ENCODE measurements at regions not wholly inside any gene's neighbourhood (a gene's known extent, or its start where the extent isn't known, plus 50 kb on each side); places are given as distances from the start of the nearest gene placed in this dataset.

- TF ChIP-seq, protein P1, sequence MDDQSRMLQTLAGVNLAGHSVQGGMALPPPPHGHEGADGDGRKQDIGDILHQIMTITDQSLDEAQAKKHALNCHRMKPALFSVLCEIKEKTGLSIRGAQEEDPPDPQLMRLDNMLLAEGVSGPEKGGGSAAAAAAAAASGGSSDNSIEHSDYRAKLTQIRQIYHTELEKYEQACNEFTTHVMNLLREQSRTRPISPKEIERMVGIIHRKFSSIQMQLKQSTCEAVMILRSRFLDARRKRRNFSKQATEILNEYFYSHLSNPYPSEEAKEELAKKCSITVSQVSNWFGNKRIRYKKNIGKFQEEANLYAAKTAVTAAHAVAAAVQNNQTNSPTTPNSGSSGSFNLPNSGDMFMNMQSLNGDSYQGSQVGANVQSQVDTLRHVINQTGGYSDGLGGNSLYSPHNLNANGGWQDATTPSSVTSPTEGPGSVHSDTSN (CRISPR knock-in tag; IDR thresholded peaks at IDR 0.05): no peak
- TF ChIP-seq ZNF449 (tag by site-specific recombination; IDR thresholded peaks at IDR 0.05) (no peak), ZNF292 (tag by site-specific recombination; IDR thresholded peaks at IDR 0.05; ENCODE audit: borderline replicate concordance, low read depth) (no peak), MYNN (tag by site-specific recombination; IDR thresholded peaks at IDR 0.05; ENCODE audit: borderline replicate concordance) (no peak), ATF2 (tag by site-specific recombination; IDR thresholded peaks at IDR 0.05; ENCODE audit: low read depth) (no peak), ZNF175 (tag by site-specific recombination; IDR thresholded peaks at IDR 0.05) (no peak), GLI4 (tag by site-specific recombination; IDR thresholded peaks at IDR 0.05) (no peak), ZBTB26 (tag by site-specific recombination; optimal IDR thresholded peaks at IDR 0.05) (no peak)
- TF ChIP-seq, protein P2, sequence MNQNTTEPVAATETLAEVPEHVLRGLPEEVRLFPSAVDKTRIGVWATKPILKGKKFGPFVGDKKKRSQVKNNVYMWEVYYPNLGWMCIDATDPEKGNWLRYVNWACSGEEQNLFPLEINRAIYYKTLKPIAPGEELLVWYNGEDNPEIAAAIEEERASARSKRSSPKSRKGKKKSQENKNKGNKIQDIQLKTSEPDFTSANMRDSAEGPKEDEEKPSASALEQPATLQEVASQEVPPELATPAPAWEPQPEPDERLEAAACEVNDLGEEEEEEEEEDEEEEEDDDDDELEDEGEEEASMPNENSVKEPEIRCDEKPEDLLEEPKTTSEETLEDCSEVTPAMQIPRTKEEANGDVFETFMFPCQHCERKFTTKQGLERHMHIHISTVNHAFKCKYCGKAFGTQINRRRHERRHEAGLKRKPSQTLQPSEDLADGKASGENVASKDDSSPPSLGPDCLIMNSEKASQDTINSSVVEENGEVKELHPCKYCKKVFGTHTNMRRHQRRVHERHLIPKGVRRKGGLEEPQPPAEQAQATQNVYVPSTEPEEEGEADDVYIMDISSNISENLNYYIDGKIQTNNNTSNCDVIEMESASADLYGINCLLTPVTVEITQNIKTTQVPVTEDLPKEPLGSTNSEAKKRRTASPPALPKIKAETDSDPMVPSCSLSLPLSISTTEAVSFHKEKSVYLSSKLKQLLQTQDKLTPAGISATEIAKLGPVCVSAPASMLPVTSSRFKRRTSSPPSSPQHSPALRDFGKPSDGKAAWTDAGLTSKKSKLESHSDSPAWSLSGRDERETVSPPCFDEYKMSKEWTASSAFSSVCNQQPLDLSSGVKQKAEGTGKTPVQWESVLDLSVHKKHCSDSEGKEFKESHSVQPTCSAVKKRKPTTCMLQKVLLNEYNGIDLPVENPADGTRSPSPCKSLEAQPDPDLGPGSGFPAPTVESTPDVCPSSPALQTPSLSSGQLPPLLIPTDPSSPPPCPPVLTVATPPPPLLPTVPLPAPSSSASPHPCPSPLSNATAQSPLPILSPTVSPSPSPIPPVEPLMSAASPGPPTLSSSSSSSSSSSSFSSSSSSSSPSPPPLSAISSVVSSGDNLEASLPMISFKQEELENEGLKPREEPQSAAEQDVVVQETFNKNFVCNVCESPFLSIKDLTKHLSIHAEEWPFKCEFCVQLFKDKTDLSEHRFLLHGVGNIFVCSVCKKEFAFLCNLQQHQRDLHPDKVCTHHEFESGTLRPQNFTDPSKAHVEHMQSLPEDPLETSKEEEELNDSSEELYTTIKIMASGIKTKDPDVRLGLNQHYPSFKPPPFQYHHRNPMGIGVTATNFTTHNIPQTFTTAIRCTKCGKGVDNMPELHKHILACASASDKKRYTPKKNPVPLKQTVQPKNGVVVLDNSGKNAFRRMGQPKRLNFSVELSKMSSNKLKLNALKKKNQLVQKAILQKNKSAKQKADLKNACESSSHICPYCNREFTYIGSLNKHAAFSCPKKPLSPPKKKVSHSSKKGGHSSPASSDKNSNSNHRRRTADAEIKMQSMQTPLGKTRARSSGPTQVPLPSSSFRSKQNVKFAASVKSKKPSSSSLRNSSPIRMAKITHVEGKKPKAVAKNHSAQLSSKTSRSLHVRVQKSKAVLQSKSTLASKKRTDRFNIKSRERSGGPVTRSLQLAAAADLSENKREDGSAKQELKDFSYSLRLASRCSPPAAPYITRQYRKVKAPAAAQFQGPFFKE (tag by site-specific recombination; IDR thresholded peaks at IDR 0.05; ENCODE audit: borderline replicate concordance): no peak
- TF ChIP-seq, protein P3, sequence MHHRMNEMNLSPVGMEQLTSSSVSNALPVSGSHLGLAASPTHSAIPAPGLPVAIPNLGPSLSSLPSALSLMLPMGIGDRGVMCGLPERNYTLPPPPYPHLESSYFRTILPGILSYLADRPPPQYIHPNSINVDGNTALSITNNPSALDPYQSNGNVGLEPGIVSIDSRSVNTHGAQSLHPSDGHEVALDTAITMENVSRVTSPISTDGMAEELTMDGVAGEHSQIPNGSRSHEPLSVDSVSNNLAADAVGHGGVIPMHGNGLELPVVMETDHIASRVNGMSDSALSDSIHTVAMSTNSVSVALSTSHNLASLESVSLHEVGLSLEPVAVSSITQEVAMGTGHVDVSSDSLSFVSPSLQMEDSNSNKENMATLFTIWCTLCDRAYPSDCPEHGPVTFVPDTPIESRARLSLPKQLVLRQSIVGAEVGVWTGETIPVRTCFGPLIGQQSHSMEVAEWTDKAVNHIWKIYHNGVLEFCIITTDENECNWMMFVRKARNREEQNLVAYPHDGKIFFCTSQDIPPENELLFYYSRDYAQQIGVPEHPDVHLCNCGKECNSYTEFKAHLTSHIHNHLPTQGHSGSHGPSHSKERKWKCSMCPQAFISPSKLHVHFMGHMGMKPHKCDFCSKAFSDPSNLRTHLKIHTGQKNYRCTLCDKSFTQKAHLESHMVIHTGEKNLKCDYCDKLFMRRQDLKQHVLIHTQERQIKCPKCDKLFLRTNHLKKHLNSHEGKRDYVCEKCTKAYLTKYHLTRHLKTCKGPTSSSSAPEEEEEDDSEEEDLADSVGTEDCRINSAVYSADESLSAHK (tag by site-specific recombination; IDR thresholded peaks at IDR 0.05): no peak
- TF ChIP-seq, protein P4, sequence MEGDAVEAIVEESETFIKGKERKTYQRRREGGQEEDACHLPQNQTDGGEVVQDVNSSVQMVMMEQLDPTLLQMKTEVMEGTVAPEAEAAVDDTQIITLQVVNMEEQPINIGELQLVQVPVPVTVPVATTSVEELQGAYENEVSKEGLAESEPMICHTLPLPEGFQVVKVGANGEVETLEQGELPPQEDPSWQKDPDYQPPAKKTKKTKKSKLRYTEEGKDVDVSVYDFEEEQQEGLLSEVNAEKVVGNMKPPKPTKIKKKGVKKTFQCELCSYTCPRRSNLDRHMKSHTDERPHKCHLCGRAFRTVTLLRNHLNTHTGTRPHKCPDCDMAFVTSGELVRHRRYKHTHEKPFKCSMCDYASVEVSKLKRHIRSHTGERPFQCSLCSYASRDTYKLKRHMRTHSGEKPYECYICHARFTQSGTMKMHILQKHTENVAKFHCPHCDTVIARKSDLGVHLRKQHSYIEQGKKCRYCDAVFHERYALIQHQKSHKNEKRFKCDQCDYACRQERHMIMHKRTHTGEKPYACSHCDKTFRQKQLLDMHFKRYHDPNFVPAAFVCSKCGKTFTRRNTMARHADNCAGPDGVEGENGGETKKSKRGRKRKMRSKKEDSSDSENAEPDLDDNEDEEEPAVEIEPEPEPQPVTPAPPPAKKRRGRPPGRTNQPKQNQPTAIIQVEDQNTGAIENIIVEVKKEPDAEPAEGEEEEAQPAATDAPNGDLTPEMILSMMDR (tag by site-specific recombination; IDR thresholded peaks at IDR 0.05): no peak
These were observed 1131.0 kb downstream of the TAF11L14 start for GRCh38 chr5:18765304-18765703.

Data from HEK293 (cell line).